Pulmonary artery endothelial cell (primary cell): ENCODE measurements at regions not wholly inside any gene's neighbourhood (a gene's known extent, or its start where the extent isn't known, plus 50 kb on each side); places are given as distances from the start of the nearest gene placed in this dataset.

Experiments used
- DNase-seq: peaks from one replicate; pipeline ENCODE4 v3.0.0-alpha.2; 2011; ENCODE audit warnings: low read depth, low spot score

DNA sequence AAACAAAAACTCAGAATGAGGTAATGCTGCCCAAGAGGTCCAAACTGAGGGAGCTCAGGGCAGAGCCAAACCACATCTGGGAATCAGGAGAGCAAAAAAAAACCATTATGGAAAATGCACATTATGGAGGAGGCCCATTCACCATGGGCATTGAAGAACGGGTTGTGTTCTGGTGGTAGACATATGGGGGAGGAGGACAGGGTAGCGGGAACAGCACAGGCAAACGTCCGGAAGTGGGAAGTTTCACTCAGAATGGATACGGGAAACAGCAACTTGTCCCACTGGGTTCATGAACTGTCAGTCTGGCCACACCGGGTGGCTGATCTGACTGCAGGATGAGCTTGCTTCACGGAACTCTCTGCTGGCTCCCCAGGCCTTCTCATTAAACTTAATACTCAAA, 139.7 kb downstream of the RRAGC start:
- no peak for DNase-seq

- no peak for DNase-seq
Measured at GRCh38 chr1:38718031-38718430, 141.5 kb downstream of the RRAGC start.

GRCh38 chr1:38716229-38716628, 143.3 kb downstream of the RRAGC start:
- no peak for DNase-seq

DNA sequence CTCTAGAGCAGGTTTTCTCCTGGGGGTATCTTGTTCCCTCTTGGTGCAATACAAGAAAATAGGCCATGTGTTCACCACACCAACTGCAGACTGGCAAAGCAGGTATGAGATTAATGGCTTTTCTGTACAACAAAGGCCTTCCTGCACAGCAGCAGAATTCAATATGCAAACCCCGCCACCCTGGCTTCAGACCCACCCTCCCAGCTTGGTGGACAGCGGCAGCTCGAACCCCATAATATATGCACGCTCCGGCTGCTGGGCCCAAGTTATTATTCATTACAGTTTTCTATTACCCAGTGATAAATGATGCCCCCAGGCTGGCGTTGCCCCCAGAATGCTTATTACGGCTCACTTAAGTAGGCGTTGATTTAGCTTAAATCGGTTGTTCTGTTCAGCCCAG, 144.2 kb downstream of the RRAGC start:
- DNase-seq: no peak

GRCh38 chr1:38712046-38712445, 147.5 kb downstream of the RRAGC start:
- DNase-seq: no peak

- no peak for DNase-seq
Measured at GRCh38 chr1:38708701-38709258, 150.8 kb downstream of the RRAGC start.

DNA sequence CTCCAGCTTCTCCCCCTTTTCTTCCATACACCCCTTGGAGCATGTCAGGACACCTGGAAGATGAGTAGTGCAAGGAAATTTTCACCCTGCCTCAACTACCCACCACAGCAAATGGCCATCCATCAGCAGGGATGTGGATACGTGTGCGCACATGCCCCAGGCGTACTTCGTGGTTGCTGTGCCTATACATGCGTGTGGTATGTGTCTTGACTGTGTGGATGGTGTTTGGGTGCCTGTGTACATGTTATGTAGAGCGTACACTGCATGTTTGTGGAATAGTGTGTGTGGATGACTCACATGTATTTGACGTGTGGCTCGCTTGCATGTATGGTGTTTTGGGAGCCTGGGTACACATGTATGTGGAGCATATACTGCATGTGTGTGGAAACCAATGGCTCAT, 158.5 kb downstream of the RRAGC start:
- no peak for DNase-seq

DNA sequence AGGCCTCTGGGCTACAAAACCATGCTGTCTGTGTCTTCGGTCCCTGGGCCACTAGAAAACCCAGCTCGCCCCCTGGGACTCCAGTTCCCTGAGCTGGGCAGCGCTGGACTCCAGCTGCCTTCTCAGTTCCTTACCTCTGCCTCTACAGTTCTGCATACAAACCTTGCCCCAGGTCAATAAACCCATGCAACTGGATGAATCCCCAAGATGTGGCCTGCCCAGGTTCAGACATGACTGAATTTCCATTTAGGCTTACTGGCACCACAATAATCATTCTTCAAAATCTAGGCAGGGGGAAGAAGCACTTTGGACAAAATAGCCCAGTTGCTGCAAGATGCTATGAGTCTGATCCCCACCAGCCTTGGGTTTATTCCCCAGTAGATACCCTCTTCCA, 159.5 kb downstream of the RRAGC start:
- DNase-seq: no peak

DNA sequence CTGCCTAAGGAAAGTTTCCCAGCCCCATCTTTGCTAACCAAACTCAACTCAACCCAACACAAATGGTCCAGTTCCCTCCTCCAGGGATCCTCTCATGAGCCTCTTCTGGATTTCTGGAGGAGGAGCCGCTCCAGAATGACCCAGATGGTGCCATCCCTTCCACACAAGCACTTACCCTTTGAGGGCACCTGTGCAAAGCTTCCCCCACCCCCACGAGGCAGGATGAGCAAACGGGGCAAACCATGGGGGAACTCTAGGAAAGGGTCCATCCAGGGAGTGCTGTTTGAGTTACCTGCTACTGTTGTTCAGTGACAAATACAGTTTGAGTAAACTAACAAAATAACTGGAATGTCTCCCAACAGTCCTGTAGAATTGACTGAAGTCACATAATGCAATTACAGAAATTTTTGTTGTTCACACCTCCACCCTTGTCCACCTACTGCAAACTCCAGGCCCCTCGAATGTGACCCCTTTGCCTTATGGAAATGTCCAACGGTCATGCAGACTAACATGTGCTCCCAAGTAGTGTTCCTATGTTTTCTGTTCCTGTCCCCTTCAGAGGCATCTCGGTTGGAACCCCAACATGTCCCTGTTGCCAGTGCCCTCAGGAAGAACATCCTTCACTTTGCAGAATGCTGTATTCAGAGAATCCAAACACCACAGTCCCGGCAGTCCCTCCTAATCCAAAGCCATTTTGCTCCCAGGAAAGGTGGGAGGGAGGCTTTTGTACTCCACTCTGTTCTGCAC, 160.1 kb downstream of the RRAGC start:
- DNase-seq: no peak

DNA sequence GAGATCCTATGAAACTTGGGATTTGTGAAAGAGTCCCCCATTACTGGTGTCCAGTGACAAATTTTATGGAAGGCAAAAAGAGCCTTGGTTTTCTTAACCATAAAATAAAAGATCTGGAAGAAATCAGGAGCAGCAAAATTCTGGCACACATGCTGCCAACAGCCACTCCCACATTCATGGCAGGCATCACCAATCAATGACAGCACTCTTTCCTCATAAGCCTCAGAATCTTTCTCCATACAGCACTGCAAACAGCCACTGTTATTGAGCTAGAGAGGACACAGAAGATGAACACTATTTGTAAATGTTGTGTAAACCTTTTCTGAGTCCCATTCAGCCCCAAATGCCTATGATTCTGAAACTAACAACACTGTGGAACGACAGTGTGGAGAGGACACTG, 162.2 kb downstream of the RRAGC start:
- no peak for DNase-seq

DNA sequence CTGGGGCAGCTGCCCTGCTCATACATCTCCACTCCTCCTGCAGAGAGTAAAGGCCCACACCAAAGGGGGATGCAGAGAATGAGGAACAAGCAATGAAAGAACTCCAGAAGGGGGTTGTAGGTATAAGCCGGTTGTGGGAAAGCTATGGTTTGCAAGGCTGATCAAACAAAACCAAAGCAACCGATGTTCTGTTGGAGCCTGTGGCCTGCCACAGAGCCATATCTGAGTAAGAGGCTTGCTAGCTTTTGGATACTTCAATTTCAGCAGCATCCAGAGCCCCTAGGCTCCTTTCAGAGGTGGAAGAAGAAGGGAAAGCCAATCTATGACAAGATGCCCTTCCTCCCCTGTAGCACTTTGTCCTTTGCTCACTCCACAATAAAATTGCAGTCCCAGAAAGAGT, 163.2 kb downstream of the RRAGC start:
- DNase-seq: no peak

- DNase-seq: no peak
Measured at GRCh38 chr1:38693759-38694158, 165.8 kb downstream of the RRAGC start.

- no peak for DNase-seq
Measured at GRCh38 chr1:38693031-38693430, 166.5 kb downstream of the RRAGC start.

DNA sequence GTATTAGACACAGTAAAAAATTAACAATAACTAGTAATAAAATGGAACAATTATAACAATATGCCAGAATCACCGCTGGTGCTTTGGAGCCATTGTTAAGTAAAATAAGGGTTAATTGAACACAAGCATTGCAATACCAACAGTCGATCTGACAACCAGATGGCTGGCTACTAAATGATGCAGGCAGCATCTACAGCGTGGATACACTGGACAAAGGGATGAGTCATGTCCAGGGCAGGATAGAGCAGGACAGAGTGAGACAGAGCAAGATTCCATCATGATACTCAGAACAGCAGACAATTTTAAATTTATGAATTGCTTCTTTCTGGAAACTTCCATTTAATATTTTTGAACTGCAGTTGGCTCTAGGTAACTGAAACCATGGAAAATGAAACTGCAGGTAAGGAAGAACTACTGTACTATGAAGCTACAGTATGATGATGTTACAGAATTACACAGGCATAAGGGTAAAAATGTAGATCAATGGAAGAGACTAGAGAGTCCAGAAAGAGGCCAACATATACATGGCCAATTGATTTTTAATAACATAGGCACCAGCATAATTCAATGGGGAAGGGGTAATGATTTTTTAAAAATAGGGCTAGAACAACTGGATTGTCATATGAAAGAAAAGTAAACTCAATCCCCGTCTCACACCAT, 168.7 kb downstream of the RRAGC start:
- no peak for DNase-seq

GRCh38 chr1:38686927-38687255, 172.7 kb downstream of the RRAGC start:
- no peak for DNase-seq

DNA sequence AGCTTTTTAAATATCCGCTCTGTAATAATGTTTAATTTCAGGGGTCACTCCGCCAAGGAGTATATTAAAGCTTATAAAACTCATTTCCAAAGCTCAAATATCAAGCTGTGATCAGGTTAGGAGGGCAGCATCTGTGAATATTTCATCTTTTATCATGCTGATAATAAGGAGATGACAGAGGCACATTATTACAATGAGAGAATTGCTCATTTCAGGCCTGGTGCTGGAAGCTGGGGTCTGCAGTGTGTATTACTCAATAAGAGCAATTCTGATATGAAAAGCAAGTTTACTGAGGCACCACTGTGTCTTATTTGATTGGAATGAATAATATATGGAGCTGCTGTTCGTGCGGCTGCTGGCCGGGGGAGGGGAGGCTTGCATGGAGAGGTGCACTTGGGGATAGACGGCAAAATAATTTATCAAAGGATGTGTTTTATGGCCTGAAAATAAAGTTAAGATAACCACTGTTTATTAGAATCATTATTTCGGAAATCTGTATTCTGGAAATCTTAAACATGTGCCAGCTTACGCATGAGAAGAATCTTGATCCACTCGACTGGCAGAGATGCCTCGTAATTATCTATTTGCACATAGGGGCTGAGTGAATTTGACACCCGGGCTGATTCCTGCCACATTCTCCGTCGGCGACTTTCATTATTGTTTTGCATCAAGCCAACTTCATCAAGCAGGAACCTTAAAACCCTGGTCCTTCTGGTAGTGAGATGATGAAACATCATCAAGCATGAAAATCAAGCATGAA, 173.2 kb downstream of the RRAGC start:
- no peak for DNase-seq

DNA sequence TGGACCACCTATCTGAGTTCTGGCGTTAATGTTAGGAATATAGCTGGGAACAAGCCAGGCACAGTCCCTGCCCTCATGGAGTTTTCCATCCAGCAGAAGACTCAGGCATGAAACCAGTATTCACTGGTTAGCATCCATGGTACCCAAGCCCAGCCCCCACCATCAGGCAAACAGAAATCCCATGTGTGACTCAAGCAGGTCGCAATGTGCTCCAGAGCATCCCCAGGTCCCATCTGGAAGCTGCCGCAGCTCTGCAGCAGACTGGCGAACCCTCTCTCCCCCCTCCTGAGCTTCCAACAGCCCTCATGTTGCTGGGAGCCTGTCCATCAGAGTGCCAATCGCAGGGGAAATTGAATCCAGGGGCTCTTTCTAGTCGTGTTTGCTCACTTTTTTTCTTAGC, 174.2 kb downstream of the RRAGC start:
- no peak for DNase-seq

GRCh38 chr1:38680801-38681510, 178.6 kb downstream of the RRAGC start:
- DNase-seq: peak; percentile 37

DNA sequence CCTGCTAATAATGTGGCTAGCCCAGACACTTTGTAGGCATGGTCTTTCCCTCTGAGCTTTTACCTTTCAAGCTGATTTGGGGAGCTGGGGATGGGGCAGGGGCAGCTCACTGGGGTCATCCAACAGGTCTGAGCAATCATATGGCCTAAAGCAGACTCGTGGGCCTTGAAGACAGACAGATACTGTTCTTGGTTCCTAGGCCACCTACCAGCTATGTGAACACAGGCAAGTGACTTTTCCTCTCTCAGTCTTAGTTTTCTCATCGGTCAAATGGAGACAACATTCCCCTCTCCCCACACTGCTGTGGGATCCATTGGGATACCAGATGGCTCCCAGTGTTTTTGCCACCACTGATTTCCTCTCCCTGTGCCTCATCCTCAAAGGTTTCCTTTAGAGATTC, 181.8 kb downstream of the RRAGC start:
- no peak for DNase-seq

GRCh38 chr1:38677311-38677710, 182.3 kb downstream of the RRAGC start:
- no peak for DNase-seq

GRCh38 chr1:38672692-38673091, 186.9 kb downstream of the RRAGC start:
- DNase-seq: no peak

DNA sequence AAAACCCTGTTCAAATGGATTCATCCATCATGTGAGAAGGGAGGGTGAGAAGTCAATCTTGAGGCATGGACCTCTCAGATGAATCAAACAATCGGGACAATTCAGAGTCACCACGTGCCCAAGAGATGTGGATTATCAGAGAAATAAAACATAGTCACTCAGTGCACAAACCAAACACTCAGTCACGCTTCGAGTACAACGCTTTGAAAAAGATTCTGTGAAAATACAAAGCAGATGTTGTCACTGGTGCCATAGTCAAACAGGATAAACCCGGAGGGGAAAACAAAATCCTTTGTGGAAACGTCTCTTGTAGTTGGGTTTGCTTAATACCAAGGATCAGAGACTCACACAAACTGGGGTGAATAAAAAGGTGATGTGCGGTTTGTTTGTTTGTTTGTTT, 188.4 kb downstream of the RRAGC start:
- DNase-seq: no peak
